NCI-H345 (cell line): ENCODE measurements at regions not wholly inside any gene's neighbourhood (a gene's known extent, or its start where the extent isn't known, plus 50 kb on each side); places are given as distances from the start of the nearest gene placed in this dataset.

Source experiments
- DNase-seq: peaks from one replicate; lab custom pipeline; 2025; lab: John Stamatoyannopoulos, UW

DNA sequence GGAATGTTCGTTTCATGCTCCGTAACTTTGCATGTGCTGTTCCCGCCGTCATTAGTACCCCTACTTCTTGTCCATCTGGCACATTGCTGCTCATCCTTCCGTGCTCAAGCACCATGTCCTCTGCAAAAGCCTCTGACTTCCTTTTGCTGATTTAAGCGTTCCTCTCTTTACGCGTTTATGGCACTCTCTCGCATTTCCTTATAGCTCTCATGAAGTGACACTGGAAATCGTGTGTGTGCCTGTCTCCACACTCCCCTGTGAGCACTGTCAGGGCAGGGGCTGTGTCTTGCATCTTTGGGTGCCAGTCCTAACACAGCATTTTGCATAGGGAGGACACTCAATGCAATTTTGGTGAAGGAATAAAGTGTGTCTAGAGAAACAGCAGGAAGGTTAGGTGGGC, 210.6 kb upstream of the FAT1 start:
- DNase-seq: no peak

DNA sequence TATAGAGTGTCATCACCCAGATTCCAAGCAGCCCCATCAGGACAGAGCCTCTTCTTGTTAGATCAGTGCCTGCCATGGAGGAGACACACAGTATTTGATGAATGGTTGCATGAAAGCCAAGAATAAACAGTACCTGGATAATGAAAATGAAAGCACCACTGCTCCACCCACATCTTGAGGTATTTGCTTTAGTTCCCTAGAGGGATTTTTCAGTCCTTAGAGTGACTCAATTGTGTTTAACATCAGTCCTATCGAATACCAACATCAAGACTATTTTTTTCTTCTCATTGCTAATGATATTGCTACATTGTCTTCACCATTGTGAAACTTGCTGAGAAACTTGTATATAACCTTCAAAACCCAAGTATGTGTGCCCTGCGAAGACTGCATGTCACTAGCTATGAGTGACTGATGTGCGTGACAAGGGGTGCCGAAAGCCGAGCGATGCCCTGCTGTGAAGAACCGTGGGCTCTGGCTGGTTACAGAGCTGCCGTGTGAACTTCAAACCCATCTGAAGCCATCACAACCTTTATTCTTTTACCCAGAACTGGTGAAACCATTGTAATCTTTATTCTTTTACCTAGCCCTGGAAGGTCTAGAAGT, 211.3 kb upstream of the FAT1 start:
- DNase-seq: peak; percentile 13

DNA sequence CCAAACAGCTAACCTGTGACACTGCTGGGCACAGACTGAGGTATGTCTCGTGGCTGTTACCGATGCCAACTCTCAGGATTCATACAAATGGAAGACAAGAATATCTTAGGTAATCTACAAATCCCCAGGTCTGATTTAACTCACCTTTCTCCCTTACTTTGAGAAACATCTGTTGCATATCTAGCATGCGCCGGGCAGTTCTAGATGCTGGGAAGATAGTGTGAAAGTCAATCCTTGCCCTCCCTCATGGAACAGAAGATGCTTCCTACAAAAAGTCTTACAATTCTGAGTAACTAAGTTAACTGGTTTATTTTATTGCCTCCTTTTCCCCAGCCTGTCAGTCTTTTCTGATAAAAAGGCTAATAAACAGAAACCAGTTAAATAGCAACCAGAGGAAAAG, 212.2 kb upstream of the FAT1 start:
- DNase-seq: no peak

DNA sequence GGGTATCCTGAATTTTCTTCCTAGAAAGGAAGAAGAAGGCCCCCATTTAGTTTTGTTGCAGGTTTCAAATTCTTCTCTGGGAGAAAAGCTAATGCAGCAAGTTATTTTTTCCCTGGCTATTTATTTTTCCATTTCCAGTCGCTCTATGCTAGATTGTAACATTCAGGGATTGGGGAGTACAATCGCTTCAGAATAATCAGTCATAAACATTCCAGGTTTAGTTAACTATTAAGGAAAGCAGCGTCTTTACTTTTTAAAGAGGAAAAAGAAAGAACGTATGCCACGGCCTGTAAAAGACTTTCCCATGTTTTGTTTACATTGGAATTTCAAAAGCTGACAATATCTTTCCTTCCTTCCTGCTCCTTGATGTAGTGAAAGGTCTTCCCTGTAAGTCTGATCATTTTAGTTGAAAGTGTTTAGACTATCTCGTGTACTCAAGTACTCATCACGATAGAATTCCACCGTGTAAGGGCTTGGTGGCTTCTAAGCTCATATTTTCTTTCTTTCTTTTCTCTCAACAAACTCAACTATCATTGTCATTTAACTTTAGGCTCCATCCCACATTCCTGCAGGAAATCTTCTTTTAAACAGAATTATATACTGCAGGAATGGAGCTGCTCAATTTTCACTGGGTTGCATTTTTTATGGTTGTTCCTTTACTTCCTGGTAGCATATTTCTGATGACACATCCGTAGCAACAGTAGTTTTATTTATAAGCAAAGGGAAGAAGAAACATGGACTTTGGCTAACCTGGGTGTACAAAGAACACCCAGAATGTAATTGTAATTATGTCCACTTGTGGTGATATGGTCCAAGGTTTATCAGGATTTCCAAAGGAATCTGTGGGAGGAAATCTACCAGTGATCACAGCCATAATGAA, 213.1 kb upstream of the FAT1 start:
- DNase-seq: no peak

DNA sequence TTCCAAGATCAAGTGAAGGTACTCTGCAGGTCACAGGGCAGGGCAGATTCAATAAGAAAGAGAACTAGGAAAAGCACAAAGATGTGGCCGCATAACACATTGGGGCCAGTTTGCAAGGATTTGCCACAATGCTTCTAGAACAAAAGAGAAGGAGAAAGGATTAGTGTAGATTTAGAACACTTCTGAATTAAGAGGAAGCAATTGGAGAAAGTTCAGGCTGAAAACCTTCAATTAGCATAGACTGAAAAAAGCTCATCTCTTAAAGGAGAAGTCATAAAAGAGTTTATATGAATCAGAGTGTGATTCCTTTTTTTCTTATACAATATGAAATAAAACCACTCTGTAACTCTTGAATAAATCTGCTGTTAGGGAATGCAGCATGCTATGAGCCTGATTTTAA, 215.6 kb upstream of the FAT1 start:
- DNase-seq: no peak

DNA sequence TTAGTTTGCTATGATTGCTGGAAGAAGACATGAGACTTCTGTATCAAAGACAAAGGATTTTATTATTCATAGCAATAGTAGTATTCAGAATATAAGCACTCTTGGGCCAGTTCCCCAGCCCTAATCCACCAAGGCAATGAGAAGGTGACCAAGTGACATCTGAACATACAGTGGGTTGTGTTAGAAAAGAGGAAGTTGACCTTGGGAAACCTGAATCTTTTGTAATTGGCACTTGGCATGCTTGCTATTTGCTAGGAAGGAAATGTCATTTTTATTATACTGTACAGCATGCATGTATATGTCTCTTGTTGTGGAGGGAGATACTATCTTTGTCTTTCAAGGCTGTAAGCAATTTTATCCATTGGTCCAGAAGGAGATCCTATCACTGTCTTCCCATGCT, 216.1 kb upstream of the FAT1 start:
- DNase-seq: no peak

DNA sequence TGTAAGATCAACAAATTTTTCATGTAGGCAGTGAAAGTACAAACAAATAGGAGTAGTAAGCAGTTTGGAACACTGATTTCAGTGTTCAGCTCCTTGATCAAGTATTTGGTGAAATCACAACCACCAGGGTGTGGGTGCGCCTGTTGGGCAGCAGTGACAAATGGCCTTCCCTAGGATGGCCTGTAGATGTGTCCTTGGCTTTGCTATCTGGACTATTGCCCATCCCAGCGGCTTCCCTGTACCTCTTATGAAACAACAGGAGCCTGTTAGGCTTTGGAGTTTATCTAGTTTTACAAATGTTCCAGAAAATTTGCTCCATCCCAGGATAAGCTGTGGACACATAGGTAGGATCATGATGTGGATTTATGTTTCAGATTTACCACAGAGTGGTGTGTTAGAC, 216.8 kb upstream of the FAT1 start:
- DNase-seq: no peak

DNA sequence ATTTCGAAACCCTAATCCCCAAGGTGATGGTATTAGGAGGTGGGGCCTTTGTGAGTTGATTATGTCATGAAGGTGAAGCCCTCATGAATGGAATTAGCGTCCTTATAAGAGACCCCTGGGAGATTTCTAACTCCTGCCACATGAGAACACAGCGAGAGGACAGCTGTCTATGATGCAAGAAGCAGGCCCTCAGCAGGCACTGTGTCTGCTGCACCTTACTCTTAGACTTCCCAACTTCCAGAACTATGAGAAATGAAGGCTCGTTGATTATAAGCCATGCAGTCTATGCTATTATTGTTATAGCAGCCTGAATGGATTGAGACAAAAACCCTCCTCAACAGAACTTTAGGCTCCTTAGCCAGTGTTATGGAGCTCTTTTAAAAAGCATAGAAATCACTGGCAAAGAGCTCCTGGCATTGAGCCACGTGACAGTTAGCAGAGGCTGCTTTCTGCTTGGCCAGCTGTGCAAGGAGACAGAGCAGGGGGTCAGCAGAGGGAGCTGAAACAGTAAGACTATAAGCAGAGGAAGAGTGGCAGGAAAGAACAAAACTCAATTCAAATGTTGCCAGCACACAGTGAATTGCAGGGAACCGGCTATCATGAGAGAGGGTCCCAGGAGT, 219.2 kb upstream of the FAT1 start:
- DNase-seq: peak; percentile 19

DNA sequence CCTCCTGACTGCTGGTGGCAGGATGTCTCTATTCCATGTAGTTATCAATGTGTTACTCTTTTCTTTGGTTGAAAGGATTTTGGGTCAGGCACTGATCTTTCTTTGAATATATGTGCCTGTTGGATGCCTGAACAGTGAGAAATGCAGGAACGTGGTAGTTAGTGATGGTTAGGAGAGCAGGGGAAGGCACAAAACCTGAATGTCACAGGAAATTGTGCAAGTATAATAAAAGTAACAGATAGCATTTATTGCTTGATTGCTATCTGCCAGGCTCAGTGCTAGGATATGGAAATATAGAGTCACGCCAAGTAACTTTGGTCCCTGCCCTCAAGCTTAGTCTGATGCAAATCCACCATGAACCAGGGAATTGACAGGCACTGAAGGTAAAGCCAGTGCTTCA, 219.8 kb upstream of the FAT1 start:
- DNase-seq: no peak

DNA sequence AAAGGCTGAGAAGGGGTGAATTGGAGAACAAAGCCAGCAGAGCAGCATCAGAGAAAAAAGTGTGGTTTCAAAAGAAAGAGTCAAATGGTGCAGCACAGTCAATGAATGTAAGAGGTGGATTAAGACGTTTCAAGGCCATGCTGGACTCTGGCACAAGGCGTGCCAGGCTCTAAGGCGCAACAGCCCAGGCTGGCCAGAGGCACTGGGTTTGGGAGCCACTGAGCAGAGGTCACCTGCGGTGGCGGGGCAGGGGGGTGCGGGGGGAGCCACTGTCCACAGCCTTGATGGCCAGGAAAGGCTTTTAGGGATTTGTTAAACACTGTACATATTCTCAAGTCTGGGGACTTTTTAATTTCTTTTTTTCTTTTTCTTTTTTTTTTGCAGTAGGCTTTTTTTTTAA, 222.5 kb upstream of the FAT1 start:
- no peak for DNase-seq

DNA sequence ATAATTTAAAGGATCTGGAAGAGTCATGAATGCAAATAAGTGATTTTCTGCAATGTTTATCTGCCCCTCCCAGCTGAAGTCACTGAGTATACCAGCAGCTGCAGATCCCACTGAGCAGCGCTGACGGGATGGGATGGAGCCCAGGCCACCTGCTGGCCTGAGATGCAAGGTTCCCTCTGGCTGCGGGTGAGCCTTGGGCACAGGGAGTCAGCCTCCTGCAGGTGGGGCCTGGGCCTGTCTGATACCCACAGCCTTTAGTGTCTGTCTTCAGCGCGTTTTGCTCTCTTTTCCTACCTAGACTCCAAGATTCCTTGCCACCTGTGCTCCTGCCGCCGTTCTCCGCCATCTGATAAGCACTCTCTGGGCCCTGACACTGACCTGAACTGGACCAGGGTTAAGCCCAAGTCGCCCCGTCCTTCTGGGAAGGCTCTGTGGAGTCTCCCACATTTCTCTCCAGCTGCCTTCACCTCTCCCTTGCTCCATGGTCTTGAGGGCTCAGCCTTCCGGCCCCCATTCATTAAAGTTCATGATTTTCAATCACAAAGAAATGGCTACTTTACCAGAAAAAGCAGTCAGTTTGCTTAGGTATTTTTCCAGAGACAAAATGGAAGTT, 223.1 kb upstream of the FAT1 start:
- DNase-seq: peak; percentile 73

DNA sequence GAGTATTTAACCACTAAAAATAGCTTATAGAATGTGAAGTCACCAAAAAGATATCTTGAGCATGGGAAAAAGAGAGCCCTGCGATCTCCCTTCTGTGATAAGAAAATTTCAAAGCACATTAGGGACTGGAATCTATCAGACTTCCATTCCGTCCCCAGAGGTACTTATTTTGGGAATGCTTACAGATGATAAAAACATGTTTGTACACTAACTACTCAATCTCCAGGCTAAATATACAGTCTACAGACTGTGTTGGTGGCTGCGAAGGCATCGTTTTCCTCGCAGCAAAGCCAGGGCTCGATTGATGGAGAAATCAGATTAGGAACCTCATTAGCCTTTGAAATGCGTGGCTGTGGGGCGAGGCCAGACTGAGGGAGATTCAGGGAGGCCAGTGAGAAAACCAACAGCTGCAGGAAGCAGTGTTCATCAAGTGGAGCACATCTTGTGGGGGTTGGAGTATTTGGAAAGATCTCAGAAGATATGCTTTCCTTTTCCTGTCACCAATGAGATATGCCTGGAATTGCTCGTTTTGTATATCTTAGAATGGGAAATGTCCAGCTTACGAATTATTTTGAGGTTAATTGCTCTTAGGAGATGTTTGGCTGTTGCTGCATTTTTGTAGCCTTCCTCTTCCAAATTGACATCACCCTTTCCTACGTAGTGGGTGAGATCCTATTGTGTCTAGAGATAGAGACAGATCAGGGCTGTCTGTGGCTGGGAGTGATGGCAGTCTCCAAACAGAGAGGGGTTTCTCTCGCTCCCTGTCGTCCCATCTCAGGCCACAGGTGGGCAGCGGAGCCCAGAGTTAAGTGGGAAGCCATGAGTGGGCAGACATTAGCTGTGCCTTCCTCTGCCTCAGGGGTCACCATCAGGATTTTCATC, 224.9 kb upstream of the FAT1 start:
- DNase-seq: no peak

DNA sequence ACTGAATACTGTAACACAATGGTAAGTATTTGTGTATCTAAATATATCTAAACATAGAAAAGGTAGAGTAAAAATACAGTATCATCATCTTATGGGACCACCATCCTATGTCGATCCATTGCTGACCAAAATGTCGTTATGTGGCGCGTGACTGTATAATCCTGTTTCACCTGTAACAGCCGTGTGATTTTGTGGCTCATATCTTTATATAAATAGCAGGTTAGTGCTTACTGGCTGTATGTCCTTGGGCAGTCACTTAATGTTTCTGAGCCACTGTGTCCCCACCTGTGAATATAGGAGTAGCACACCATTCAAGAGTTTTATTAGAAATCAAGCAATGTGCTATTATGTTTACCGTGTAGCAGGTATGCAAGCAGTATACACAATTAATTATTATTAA, 226.2 kb upstream of the FAT1 start:
- no peak for DNase-seq

DNA sequence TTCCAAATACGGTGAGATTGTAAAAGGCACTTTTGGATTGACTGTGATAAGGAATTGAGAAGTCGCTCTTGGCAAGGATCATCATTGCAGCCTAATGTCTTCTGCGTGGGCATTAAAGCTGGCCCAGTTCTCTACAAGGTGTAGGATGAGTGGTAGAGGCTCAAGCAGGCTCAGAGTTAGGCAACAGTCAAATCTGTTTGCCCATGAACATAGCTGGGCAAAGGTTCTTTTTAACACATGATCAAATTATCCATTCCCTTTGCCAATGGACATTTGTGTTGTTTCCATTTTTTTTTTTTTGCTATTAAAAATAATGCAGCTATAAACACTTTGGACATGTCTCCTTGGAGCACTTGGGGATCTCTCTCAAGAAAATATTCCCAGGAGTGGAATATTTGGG, 229.1 kb upstream of the FAT1 start:
- DNase-seq: no peak

DNA sequence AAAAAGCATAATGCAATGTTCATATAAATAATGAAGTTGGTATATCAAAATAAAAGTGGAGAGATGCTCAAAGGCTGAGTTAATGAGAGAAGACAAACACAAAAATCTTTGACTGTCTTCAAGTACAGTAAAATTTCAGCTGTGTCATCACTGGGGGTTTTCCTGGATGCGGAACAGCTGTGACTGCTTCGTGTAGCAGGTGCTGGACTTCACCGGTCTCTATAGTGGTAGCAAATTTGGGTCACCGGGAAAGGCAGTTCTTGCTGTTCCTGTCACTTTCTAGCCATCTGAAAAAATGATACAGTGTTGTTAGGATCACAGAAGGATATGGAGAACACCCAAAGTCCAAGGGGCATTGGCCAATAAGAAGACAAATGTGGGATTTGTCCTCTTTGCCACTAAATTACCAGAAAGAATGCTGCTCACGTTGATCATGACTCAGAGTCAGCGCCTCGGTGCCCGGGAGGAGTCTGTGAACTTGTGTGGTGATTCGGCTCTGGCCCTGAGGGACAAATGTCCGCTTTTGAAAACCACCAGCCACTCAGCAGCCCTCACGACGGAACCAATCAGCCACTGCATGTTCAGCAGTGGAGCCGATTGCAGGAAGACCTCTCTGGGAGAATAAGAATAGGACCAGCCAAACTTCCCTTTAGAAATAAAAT, 230.1 kb upstream of the FAT1 start:
- no peak for DNase-seq

DNA sequence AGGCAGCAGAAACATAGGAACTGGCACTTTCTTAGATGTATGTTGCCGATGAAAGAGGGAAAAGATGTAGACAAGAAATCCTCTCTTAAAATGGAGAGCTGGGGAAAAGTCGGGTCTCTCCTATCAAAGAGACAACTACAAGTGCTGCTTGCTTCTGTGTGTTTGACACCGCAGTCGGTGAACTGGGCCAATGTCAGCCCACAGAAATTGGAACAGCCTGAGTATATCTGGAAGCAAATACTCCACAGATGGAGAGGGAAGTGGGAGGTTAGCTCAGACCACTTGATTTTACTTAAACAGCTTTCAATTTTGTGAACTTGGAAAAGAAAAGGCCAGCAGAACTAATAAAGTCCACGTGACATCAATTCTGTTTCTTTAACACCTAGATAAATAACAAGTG, 230.9 kb upstream of the FAT1 start:
- DNase-seq: no peak

DNA sequence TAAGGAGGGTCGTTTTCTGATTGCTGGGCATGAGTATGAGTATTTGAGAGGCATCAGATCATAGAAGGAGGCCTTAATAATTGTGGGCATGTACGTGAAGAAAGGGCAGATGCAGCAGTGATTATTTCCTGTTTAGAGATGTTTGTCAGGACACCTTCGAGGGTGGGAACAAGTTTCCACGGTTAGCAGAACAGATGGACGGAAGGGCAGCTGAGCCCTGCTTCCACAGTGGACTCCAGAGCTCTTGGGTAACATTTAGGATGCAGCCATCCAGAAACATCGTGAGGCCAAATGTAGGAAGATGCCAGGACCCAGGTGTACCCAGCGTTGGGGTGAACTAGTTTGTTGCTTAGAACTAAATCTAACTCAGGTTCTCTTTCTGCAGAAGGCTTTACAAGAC, 231.3 kb upstream of the FAT1 start:
- DNase-seq: no peak

DNA sequence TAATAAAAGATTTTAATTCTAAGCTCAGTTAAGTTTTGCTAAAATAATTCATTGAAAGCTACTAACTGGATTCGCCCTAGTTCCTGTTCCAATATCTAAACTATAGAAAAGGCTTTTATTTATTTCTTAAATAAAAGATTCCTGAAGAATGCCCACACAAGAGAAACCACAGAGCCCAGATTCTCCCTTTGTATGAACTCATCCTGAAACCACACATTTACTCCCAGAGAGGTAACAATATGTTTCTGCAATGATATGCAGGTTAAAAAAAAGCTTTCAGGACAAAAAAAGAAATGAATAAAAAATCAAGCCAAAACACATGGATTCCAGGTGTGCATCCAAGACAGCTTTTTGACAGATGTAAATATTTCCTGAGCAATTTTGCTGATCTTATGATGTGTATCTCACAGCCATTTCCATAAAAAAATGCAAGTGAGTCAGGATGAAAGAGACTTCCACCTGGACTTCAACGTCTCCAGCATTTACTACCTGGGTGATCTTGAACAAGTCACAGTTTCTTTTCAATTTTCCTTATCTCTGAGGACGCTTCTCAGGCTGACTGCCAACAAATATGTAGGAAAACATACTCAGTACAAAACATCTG, 234.4 kb upstream of the FAT1 start:
- no peak for DNase-seq

DNA sequence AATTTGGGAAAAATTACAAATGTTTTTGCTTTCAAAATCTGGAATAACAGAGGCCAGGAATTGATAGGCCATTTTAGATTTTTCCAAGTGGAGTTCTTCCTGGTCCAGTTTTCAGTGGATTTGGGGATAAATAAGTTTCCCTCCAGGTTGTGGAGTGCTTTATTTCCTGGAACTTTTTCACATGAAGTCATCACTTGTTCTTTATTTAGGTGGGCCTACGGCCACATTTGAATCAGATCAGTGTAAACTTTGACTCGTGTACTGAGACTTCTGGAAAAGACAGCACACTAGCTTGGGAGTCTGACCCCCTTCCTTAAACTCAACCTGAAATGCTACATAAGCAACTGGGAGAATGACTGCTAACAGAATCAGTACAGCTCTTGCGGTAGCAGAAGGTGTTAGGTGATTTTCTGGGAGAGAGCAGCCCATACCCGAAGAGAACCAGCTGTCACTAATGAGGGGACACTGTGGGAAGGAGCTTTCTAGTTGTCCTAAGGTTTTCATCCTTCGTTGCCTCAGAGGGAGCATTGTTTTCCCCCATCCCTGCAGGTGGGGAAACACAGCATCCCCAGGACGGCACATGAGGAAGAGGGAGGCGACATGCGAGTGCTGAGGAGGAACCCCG, 235.2 kb upstream of the FAT1 start:
- no peak for DNase-seq

DNA sequence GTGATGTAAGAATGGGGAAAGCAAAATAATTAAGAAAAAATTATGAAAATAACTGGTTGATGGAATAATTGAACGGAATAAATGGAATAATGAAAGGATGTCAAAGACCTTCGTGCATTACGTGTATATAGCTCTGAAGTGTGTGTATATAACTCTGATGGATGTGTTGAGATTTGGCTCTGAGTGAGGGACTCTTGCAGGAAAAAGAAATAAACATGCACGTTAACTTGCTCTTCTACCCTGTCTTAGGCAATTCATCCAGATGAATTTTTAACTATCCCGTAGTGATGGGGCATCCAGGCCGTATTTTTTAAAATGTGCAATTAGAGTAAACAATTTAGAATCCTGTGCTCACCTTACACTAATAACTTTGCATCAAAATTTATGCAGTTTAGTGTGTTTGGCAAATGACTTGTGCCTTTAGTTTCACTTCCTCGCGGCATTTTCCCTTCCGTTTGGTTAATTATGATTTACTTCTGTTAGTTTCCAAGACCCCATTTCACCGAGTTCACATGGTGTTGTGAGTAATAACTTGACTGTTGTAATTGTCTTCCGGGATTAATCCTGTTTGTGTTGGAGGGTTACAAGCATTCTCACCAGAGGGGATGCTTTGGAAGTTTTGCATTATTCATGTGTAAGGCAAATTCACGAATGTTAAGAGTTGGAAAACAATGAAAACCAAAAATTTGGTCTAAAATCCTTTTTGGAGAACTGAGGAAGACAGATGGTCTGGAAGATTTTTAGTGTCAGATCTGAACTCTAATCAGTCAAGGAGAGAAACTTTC, 256.5 kb upstream of the FAT1 start:
- no peak for DNase-seq
